GM12873 (cell line): ENCODE measurements at regions not wholly inside any gene's neighbourhood (a gene's known extent, or its start where the extent isn't known, plus 50 kb on each side); places are given as distances from the start of the nearest gene placed in this dataset.

Source experiments
- TF ChIP-seq, protein P1 (sequence below): IDR thresholded peaks from 2 replicates; pipeline ENCODE4 v1.5.1; 2012; ENCODE audit warnings: low read depth, mild to moderate bottlenecking, moderate library complexity, low read length, control low read depth; ENCODE audit not compliant: insufficient read depth; ENCODE audit errors: missing control alignments

DNA sequence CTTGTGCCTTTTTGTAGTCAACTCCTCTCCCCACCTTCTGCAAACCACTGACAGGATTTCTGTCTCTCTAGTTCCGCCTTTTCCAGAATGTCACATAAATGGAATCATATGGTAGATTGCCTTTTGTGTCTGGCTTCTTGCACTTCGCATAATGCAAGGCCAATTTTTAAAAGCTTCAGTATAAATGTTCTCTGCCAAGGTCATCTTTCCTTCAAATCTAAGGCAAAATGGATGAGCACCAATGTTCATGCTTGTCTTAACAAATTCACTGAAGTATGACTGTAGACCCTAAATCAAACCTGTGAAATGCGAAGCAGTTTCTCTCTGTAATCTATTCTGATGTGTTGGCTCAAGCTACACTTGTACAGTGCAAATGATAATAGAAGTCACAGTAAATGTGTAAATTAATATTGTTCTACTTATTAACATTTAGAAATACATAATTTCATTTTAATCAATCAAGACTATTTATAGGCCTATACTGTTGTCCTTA lies 92.8 kb upstream of the GLS start:
- TF ChIP-seq, protein P1, sequence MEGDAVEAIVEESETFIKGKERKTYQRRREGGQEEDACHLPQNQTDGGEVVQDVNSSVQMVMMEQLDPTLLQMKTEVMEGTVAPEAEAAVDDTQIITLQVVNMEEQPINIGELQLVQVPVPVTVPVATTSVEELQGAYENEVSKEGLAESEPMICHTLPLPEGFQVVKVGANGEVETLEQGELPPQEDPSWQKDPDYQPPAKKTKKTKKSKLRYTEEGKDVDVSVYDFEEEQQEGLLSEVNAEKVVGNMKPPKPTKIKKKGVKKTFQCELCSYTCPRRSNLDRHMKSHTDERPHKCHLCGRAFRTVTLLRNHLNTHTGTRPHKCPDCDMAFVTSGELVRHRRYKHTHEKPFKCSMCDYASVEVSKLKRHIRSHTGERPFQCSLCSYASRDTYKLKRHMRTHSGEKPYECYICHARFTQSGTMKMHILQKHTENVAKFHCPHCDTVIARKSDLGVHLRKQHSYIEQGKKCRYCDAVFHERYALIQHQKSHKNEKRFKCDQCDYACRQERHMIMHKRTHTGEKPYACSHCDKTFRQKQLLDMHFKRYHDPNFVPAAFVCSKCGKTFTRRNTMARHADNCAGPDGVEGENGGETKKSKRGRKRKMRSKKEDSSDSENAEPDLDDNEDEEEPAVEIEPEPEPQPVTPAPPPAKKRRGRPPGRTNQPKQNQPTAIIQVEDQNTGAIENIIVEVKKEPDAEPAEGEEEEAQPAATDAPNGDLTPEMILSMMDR: no peak

DNA sequence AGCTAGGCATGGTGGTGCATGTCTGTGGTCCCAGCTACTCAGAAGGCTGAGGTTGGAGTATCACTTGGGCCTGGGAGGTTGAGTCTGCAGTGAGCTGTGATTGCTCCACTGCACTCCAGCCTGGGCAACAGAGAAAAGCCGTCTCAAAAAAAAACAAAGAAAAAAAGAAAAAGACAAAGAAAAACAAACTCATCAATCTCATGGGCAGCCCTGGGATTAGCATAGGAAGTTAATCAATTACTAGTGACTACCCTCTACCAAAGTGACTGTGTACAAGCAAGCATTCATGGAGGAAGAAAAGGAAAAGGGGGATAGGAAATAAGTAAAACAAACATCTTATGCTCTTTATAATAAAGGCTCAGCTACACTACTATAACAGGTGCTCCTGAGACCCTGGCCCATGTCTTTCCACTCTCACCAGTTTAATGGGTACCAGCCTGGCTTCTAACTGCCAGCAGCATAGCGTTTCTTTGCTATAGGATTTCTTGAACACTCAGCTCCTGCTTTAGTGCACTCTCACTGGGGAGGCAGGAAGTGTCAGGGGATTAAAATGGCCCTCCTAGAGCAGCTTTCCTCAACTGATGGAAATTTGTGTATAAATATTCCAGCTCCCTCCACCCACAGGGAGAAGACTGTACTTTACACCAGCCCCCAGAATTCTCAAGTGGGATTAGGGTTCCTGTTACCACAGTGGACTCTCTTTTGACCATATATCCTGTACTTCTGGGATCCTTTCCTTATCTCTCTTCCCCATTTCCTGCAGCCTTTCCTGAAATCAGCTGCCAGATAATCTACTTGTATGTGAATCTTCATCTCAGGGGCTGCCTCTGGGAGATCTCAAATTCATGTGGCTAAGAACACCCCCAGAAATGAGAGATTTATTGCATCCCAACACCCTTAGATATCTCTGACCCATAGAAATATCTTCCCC lies 91.3 kb upstream of the GLS start:
- TF ChIP-seq, protein P1: no peak

DNA sequence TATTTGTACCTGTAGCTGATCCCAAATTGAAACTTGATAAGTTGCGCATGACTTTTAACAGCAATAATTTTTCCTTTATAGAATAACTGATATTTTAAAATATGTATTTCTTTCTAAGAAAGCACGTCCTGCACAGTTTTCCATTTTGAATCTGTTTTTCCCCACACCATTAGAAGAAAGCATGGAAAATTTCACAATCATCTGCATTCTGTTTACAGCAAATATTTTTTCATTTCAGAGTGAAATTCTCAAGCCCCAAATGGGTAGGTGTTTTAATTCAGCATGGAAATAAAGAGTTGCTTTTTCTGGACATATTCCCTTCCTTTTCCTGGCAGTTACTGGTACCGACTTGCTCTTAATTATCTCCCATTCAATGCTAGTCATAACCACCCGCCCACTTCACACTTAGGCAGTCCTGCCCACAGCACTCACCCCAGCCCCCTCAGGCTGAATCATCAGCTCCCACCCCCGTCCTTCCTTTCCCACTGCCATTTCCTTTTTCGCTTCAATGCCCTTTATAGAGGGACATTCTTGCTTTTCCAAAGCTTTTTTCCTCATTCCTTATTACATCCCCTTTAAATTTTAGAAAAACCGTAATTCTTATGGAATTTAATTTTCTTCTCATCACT lies 89.2 kb upstream of the GLS start:
- TF ChIP-seq, protein P1: no peak

DNA sequence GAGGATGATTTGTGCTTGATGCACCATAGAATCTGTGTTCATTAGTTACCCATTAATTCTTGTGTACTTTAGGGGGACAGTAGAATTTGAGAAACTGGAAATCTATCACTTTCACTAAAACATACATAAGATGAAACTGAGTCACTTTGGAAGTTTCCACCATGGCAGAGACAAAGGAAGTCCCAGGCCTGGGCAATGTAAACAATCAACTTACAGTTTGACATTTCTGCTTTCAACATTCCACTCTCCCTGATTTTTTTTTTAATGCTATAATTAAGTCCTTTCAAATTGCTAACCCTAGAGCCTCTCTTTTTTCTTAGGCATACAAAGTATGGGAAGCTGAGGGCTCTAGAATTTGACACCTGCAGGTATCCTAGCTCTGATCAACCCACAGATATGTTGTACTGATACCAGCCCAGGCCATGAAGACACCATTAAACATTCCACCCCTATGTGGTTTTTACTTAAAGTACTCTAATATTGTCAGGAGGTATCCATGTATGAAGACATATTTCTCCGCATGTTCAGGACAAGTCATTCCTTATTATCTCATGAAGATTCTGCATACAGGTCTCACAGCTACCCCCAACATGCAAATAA lies 88.5 kb upstream of the GLS start:
- TF ChIP-seq, protein P1: no peak

DNA sequence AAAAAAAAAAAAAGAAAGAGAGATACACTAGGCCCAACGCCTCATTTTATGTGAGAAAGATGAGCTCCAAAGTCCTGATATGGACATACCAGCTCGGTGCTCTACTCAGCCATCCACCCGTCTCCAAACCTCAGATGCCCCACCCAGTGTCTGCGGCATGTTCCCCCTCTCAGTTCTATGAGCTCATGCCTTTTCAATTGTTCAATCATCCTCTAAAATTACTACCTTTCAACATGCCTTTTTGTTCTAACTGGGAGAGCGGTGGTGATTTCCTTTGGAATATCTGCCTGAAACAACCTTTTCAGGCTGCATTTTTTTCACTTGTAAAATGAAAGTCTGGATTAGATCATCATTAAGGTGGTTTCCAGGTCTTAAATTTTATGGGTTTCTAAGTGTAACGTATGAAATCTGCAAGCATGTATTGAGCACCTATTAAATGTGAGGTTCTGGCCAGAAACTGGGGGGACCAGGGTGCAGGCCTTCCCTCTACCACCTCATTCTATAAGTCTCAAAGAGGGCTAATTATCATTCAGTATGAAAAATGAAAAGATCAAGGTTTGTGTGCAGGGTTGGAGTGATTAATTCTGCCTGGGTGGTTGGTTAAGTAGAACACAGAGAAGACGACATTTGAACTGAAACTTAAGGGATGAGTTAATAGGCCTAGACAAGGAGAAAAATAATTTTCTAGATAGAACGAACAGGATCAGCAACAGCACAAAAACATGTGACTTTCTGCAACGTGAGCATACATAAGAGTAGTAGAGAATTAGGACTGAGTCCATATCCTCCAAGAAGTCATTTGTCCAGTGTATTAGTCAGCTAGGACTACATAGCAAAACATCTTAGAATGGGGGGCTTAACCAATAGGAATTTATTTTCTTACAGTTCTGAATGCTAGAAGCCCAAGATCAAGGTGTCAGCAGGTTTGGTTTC lies 87.4 kb upstream of the GLS start:
- TF ChIP-seq, protein P1: no peak

DNA sequence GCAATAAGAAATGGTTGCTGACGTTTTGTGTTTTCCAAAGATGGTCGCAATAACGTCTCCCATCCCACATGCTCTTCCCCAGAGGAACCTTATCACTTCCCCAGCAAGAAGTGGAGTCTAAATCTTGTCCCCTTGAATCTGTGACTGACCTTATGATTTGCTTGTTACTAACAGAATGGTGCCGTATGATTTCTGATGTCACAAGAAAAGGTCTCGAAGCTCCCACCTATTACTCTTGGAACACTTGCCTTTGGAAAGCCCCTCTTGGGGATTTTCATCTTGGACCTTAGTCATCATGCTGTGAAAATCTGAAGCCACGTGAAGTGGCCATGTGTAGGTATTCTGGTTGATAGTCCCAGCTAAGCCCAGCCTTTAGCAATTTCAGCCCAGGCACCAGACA lies 86.2 kb upstream of the GLS start:
- TF ChIP-seq, protein P1: no peak
